ENCODE measurements at regions not wholly inside any gene's neighbourhood (a gene's known extent, or its start where the extent isn't known, plus 50 kb on each side); places are given as distances from the start of the nearest gene placed in this dataset.

DNA sequence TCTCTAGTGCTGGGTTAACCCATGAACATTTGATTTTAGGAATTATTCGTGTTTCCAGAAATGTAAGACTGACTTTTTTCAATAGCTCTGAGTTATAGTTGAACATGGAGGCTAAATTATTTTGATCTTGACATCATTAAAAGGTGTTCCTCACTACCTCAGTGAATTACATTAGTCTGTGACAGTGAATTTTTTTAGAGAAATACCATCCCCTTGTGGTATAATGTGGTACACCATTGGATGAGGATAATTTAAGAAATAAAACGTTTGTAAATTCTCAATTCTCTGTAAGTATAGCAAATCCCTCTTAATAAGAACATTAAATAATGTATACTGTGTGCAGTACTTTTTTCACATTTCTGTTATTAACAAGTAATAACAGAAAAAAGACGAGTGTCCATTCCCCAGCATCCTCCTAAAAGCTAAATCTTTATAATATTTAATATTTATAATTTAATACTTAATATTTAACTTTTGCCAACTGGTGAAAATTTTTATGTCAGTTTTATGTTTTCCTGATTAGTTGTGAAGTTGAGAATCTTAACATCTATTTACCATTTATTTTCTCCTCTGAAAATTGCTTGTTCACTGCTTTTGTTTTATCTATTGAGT is 70.3 kb upstream of the CWC22 start:
- no peak overlapping the region for H2AFZ ChIP-seq (replicated peaks; ENCODE audit: low read length, poor library complexity)
- WGBS, 2 experiments (ENCODE audit: extremely low coverage in 2 of 2, insufficient read length in 1 of 2) = no CpG with 5 or more reads among the region's 3 CpGs
- no peak overlapping the region for H2BK5ac ChIP-seq (ENCODE audit: low read depth, low read length, poor library complexity, severe bottlenecking)
- H4K8ac ChIP-seq (ENCODE audit: low read depth in 2 of 2, low read length in 2 of 2) = no peak overlapping the region
- no peaks in the 10 kb centered on the region for H3K36me3 ChIP-seq (ENCODE audit: control insufficient read depth, insufficient read depth, low read length)
- intact Hi-C loops (cut with micrococcal nuclease) = loop anchor here (2.0 to 5.0 kb wide), 6 partner anchors 75 to 1280 kb away; no protein-coding TSS in a partner anchor
- ChIA-PET POLR2A (ENCODE audit: unreplicated experiment) (no interaction called here), CTCF (interaction anchor here (0.5 to 1.5 kb wide), 5 partner anchors 13 to 569 kb away, joined by 3 to 12 read pairs (median 3); no protein-coding TSS in a partner anchor)
- H3K79me1 ChIP-seq (ENCODE audit: low read depth in 1 of 2, low read length in 2 of 2) = no peaks in the 10 kb centered on the region
- H2BK20ac ChIP-seq (ENCODE audit: low read depth, low read length) = no peak overlapping the region
- H2BK15ac ChIP-seq (ENCODE audit: low read depth, low read length) = no peak overlapping the region
- H3K4me3 ChIP-seq (ENCODE audit: insufficient read depth, low read depth, low read length) = no peak overlapping the region
- H4K20me1 ChIP-seq (ENCODE audit: insufficient read depth, low read length) = no peaks in the 10 kb centered on the region
- no peak overlapping the region for H3K14ac ChIP-seq (replicated peaks; ENCODE audit: low read depth, low read length)
- H3K9me1 ChIP-seq (ENCODE audit: insufficient read depth, low read length) = no peaks in the 10 kb centered on the region
- H3K9ac ChIP-seq (ENCODE audit: low read depth, low read length) = no peak overlapping the region
- H3K23ac ChIP-seq (ENCODE audit: low read depth, low read length) = no peak overlapping the region
- dilution Hi-C loops (cut with HindIII; ENCODE audit: low sequenced_read_pairs, unreplicated experiment) = no loop called here
- DNase-seq (peak; percentile 22), ATAC-seq (ENCODE audit: low read depth) (peak; percentile 77)
- no peak overlapping the region for H3K27ac ChIP-seq (ENCODE audit: insufficient read depth, low read length)
- H3K9me3 ChIP-seq (ENCODE audit: control insufficient read depth, insufficient read depth, low read length) = no peaks in the 10 kb centered on the region
- TF ChIP-seq RFX5 (IDR thresholded peaks at IDR 0.05; ENCODE audit: low read depth, low read length) (no peak), NFE2L2 (IDR thresholded peaks at IDR 0.05; ENCODE audit: low read depth, low read length) (no peak), POLR2A (IDR thresholded peaks at IDR 0.05; ENCODE audit: low read depth, low read length) (no peak), RAD21 (IDR thresholded peaks at IDR 0.05; ENCODE audit: low read length) (peak; percentile 79), MAZ (IDR thresholded peaks at IDR 0.05; ENCODE audit: borderline replicate concordance, low read depth, low read length) (no peak), CEBPB (IDR thresholded peaks at IDR 0.05; ENCODE audit: low read depth, low read length) (no peak), MAFK (IDR thresholded peaks at IDR 0.05; ENCODE audit: low read depth, low read length) (no peak), MXI1 (IDR thresholded peaks at IDR 0.05; ENCODE audit: borderline replicate concordance, low read depth, low read length) (no peak), BHLHE40 (IDR thresholded peaks at IDR 0.05; ENCODE audit: low read depth, low read length) (no peak), CTCF (conservative IDR thresholded peaks at IDR 0.05; ENCODE audit: low read depth, low read length) (peak; percentile 80), SMC3 (IDR thresholded peaks at IDR 0.05; ENCODE audit: low read depth, low read length) (peak; percentile 74)
- TF ChIP-seq, protein P1, sequence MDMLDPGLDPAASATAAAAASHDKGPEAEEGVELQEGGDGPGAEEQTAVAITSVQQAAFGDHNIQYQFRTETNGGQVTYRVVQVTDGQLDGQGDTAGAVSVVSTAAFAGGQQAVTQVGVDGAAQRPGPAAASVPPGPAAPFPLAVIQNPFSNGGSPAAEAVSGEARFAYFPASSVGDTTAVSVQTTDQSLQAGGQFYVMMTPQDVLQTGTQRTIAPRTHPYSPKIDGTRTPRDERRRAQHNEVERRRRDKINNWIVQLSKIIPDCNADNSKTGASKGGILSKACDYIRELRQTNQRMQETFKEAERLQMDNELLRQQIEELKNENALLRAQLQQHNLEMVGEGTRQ (IDR thresholded peaks at IDR 0.05; ENCODE audit: low read depth, low read length) = no peak
- TF ChIP-seq, protein P2, sequence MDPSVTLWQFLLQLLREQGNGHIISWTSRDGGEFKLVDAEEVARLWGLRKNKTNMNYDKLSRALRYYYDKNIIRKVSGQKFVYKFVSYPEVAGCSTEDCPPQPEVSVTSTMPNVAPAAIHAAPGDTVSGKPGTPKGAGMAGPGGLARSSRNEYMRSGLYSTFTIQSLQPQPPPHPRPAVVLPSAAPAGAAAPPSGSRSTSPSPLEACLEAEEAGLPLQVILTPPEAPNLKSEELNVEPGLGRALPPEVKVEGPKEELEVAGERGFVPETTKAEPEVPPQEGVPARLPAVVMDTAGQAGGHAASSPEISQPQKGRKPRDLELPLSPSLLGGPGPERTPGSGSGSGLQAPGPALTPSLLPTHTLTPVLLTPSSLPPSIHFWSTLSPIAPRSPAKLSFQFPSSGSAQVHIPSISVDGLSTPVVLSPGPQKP (IDR thresholded peaks at IDR 0.05; ENCODE audit: borderline replicate concordance, low read depth, low read length) = no peak
- H4K91ac ChIP-seq (ENCODE audit: insufficient read depth, low read depth, low read length) = no peak overlapping the region
- in situ Hi-C loops (cut with MboI; ENCODE audit: low sequenced_read_pairs) = no loop called here
- no peak overlapping the region for H3K4me2 ChIP-seq (ENCODE audit: low read depth, low read length)
- no peak overlapping the region for H2AK5ac ChIP-seq (ENCODE audit: low read depth, low read length)
- no peaks in the 10 kb centered on the region; the same call in 1 of the 2 replicates for H3K27me3 ChIP-seq (ENCODE audit: control insufficient read depth, insufficient read depth, low read length)
- H2BK120ac ChIP-seq (ENCODE audit: low read depth, low read length) = no peak overlapping the region
- no peak overlapping the region for H3K18ac ChIP-seq (ENCODE audit: low read depth, low read length)
- no peak overlapping the region for H3K56ac ChIP-seq (ENCODE audit: extremely low read depth, insufficient read depth, low read length)
- BruUV-seq (replicated peaks) = no TSS peak
- H4K5ac ChIP-seq (ENCODE audit: low read depth, low read length) = no peak overlapping the region
- no peak overlapping the region for H2AK9ac ChIP-seq (replicated peaks; ENCODE audit: low read depth, low read length, poor library complexity)
- H3K4ac ChIP-seq (ENCODE audit: low read depth, low read length) = no peak overlapping the region
- H3K4me1 ChIP-seq (ENCODE audit: control insufficient read depth, insufficient read depth, low read length) = no peaks in the 10 kb centered on the region
